GM06990 (cell line): ENCODE measurements at regions not wholly inside any gene's neighbourhood (a gene's known extent, or its start where the extent isn't known, plus 50 kb on each side); places are given as distances from the start of the nearest gene placed in this dataset.

Experiments used
- DNase-seq: peaks from one replicate; pipeline ENCODE4 v3.0.0-alpha.2; 2011; ENCODE audit not compliant: insufficient read length; ENCODE audit errors: extremely low read depth
- H3K27me3 ChIP-seq: replicated peaks from 2 replicates; pipeline ENCODE4 v1.6.0; 2011; ENCODE audit warnings: low read length; ENCODE audit not compliant: control insufficient read depth, insufficient read depth
- H3K36me3 ChIP-seq: 2 replicates; pipeline ENCODE4 v1.5.1; 2011; ENCODE audit warnings: low read length; ENCODE audit not compliant: control insufficient read depth, insufficient read depth
- H3K4me3 ChIP-seq: replicated peaks from 2 replicates; pipeline ENCODE4 v1.5.1; 2011; ENCODE audit warnings: low read depth, mild to moderate bottlenecking, control low read depth, low read length
- TF ChIP-seq, protein P1 (sequence below): IDR thresholded peaks from 2 replicates; pipeline ENCODE4 v1.5.1; 2011; ENCODE audit warnings: low read length, control low read depth, mild to moderate bottlenecking, inconsistent platforms; ENCODE audit not compliant: insufficient read depth, poor library complexity, severe bottlenecking

DNA sequence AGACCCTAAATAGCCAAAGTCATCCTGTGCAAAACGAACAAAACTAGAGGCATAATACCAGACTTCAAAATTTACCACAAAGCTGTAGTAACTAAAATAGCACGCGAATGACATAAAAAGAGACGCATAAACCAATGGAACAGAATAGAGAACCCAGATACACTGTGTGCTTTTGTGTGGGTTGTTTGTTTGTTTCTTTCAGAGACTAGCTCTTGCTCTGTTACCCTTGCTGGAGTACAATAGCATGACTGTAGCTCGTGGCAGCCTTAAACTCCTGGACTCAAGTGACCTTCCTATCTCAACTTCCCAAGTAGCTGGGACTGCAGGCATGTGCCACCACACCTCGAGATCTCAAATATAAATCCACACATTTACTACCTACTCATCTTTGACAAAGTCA is 1314.6 kb upstream of the GBE1 start:
- no peak overlapping the region for H3K4me3 ChIP-seq
- TF ChIP-seq, protein P1, sequence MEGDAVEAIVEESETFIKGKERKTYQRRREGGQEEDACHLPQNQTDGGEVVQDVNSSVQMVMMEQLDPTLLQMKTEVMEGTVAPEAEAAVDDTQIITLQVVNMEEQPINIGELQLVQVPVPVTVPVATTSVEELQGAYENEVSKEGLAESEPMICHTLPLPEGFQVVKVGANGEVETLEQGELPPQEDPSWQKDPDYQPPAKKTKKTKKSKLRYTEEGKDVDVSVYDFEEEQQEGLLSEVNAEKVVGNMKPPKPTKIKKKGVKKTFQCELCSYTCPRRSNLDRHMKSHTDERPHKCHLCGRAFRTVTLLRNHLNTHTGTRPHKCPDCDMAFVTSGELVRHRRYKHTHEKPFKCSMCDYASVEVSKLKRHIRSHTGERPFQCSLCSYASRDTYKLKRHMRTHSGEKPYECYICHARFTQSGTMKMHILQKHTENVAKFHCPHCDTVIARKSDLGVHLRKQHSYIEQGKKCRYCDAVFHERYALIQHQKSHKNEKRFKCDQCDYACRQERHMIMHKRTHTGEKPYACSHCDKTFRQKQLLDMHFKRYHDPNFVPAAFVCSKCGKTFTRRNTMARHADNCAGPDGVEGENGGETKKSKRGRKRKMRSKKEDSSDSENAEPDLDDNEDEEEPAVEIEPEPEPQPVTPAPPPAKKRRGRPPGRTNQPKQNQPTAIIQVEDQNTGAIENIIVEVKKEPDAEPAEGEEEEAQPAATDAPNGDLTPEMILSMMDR, result no peak
- no peak for DNase-seq
- no peaks in the 10 kb centered on the region for H3K27me3 ChIP-seq
- no peaks in the 10 kb centered on the region for H3K36me3 ChIP-seq

DNA sequence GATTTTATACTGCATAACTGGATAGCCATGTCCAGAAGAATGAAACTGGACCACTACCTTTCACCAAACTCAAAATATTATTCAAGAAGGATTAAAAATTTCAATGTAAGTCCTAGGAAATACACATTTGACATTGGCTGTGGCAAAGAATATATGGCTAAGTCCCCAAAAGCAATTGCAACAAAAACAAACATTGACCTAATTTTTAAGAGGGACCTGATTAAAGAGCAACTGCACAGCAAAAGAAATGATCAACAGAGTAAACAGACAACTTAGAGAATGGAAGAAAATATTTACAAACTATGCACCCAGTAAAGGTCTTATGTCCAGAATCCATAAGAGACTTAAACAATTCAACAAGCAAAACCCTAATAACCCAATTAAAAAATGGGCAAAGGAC is 1313.0 kb upstream of the GBE1 start:
- H3K4me3 ChIP-seq, result no peak overlapping the region
- TF ChIP-seq, protein P1, result no peak
- DNase-seq, result no peak
- H3K36me3 ChIP-seq, result no peaks in the 10 kb centered on the region
- no peaks in the 10 kb centered on the region for H3K27me3 ChIP-seq

DNA sequence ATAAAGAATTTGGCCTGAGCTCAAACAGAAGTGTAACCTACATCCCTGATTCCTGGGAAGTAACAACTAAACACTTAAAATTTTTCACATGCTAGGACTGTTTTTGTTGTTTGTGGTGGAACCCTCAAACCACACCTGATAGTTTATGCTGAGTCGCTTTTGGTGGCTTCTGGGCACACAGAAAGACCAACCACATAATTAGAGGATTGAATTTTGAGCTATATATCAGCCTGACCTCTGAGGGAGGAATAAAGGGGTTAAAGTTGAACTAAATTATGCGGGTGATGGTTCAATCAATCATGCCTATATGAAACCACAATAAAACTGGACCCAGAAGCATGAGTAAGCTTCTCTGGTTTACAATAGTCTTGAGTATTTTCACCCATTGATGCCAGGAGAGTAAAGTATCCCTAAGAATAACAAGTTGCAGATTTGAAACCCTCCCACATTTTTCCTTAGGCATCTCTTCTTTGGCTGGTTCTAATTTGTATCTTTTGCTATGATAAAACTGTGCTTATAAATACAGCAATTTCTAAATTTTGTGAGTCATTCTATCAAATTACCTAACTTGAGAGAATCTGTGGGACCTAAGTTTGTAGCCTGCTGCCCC is 1304.5 kb upstream of the GBE1 start:
- Histone ChIP-seq H3K4me3 (no peak overlapping the region), H3K36me3 (no peaks in the 10 kb centered on the region), H3K27me3 (no peaks in the 10 kb centered on the region)
- TF ChIP-seq, protein P1, result no peak
- DNase-seq, result no peak

DNA sequence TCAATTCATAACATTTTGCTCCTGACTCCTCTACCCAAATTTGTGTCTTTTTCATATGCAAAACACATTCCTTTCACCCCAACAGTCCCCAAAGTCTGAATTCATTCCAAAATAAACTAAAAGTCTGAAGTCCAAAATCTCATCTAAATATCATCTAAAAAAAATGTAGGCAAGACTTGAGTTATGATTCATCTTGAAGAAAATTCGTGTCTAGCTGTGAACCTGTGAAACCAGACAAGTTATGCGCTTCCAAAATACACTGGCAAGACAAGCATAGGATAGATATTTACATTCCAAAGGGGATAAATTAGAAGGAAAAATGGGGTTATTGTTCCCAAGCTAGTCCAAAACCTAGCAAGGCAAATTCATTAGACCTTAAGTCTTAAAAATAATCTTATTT is 1302.0 kb upstream of the GBE1 start:
- DNase-seq, result no peak
- H3K27me3 ChIP-seq, result no peaks in the 10 kb centered on the region
- TF ChIP-seq, protein P1, result no peak
- H3K36me3 ChIP-seq, result no peaks in the 10 kb centered on the region
- H3K4me3 ChIP-seq, result no peak overlapping the region

DNA sequence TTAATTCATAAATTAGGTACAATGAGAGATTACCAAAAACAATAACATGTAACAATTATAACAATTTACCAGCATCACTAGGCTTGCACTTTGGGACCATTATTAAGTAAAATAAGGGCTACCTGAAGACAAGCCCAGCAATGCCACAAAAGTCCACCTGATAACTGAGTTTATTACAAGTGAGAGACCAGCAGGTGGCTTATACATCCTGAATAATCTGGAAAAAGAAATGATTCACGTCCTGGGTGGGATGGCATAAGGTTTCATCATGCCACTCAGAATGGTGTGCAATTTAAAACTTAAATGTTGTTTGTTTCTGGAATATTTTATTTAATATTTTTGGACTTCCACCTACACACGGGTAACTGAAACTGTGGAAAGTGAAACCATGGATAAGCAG is 1287.1 kb upstream of the GBE1 start:
- no peaks in the 10 kb centered on the region for H3K36me3 ChIP-seq
- no peak for DNase-seq
- TF ChIP-seq, protein P1, result no peak
- H3K27me3 ChIP-seq, result no peaks in the 10 kb centered on the region
- no peak overlapping the region for H3K4me3 ChIP-seq

DNA sequence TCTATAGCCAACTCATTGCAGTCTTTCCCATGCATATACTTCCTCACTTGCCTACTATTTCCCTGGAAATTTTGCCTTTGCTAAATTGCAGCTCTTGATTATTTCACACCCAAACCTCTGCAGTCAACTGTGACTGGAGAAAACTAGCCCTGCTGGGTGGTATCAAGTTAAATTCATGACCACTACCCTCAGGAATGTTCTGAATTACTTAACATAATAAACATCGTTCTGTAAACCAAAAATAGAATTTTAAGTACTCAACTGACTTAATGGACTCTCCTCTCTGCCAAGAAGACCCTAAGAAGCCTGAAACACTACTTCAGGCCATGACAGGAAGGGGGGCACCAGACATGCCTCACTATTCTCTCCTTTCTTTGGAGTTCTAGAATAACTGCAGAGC is 1278.0 kb upstream of the GBE1 start:
- no peak for DNase-seq
- no peaks in the 10 kb centered on the region for H3K27me3 ChIP-seq
- no peak overlapping the region for H3K4me3 ChIP-seq
- no peaks in the 10 kb centered on the region for H3K36me3 ChIP-seq
- TF ChIP-seq, protein P1, result no peak
